HG03521 (cell line): ENCODE measurements at regions not wholly inside any gene's neighbourhood (a gene's known extent, or its start where the extent isn't known, plus 50 kb on each side); places are given as distances from the start of the nearest gene placed in this dataset.
"Not testable (repeated sequence)": the region's sequence is repeated elsewhere in the genome, so short reads cannot be mapped to it uniquely, and the experiment has no call there.

ENCODE experiments used
- ATAC-seq: cut with Tn5 transposase; IDR thresholded peaks from one replicate; pipeline ENCODE4 v1.9.1; 2021; ENCODE audit warnings: mild to moderate bottlenecking, moderate library complexity; ENCODE audit not compliant: unreplicated experiment

GRCh38 chr4:183044924-183045640 lies 54.0 kb upstream of the WWC2 start:
- not testable (repeated sequence) for ATAC-seq

- no peak for ATAC-seq
Observed at GRCh38 chr4:183038436-183038835, 60.6 kb upstream of the WWC2 start.

GRCh38 chr4:183035726-183036415 lies 63.2 kb upstream of the WWC2 start:
- no peak for ATAC-seq

- no peak for ATAC-seq
Observed at GRCh38 chr4:183035256-183035655, 63.8 kb upstream of the WWC2 start.

- ATAC-seq, result no peak
Observed at GRCh38 chr4:183030823-183031222, 68.2 kb upstream of the WWC2 start.

- no peak for ATAC-seq
Observed at GRCh38 chr4:183030309-183030708, 68.7 kb upstream of the WWC2 start.

- no peak for ATAC-seq
Observed at GRCh38 chr4:183029365-183029764, 69.7 kb upstream of the WWC2 start.

- ATAC-seq, result no peak
Observed at GRCh38 chr4:183026701-183027100, 72.4 kb upstream of the WWC2 start.

GRCh38 chr4:183022617-183023016 lies 76.4 kb upstream of the WWC2 start:
- no peak for ATAC-seq

- no peak for ATAC-seq
Observed at GRCh38 chr4:183017962-183018361, 81.1 kb upstream of the WWC2 start.

GRCh38 chr4:183014361-183015084 lies 84.5 kb upstream of the WWC2 start:
- ATAC-seq, result no peak

GRCh38 chr4:183013730-183014002 lies 85.4 kb upstream of the WWC2 start:
- no peak for ATAC-seq

- ATAC-seq, result no peak
Observed at GRCh38 chr4:183012879-183013729, 86.0 kb upstream of the WWC2 start.

GRCh38 chr4:183011213-183011907 lies 87.7 kb upstream of the WWC2 start:
- ATAC-seq, result no peak

- ATAC-seq, result no peak
Observed at GRCh38 chr4:183008492-183008891, 90.6 kb upstream of the WWC2 start.

GRCh38 chr4:183004370-183004769 lies 87.2 kb upstream of the DCTD start:
- not testable (repeated sequence) for ATAC-seq

GRCh38 chr4:182994171-182994570 lies 77.0 kb upstream of the DCTD start:
- no peak for ATAC-seq

- peak; percentile 69 for ATAC-seq
Observed at GRCh38 chr4:182978152-182978827, 61.1 kb upstream of the DCTD start.

GRCh38 chr4:182975806-182976205 lies 58.6 kb upstream of the DCTD start:
- ATAC-seq, result peak; percentile 46

GRCh38 chr4:182973941-182974340 lies 56.8 kb upstream of the DCTD start:
- ATAC-seq, result no peak
